ENCODE measurements at regions not wholly inside any gene's neighbourhood (a gene's known extent, or its start where the extent isn't known, plus 50 kb on each side); places are given as distances from the start of the nearest gene placed in this dataset.

DNA sequence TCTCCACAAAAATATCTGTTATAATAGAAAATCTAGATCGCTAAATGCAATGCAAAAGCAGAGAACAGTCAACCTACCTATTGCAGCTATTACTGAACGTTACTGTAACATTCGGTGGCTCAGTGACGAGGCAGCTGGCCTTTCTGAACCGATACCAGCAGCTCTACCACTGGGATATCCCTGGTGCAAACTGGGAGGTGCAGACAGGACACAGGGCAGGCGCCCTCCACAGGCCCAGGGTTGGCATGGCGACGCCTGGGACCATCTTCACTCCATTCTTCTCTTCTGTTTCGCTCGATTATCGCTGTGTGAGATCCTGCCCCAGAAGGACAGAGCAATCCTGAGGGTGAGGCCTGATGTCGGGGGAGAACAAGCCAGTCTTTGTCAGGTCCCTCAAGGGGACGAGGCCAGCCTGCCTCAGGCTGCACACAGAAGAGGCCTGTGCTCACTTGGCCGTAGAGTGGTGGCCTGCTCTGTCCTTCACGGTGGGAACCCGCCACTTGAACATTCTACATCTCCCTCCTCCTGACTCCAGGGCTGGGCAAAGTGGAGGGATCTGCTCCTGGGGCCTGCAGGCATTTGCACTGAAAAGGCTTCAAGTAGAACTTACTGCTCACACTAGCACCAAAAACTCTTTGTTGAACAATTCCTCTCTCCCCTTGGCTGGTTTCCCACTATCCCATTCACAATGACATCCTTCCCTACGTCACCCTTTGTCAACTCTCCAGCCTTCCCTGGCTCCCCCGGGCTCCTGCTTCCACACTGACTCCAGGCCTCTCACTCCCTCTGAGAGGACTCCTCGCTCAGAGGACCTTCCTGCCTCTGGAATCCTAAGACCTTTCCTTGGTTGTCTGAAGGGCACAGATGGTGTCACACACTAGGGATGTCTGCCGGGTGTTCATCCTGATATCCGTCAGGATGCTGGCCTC lies 49.7 kb downstream of the CYRIA start:
- no peak for DNase-seq (ENCODE audit: low read depth)
- no peak overlapping the region for H3K4me3 ChIP-seq (ENCODE audit: low read depth, low read length)
- TF ChIP-seq CTCF (IDR thresholded peaks at IDR 0.05; ENCODE audit: insufficient read depth, low read depth, low read length): no peak

GRCh38 chr2:16615246-16615645 lies 50.4 kb downstream of the CYRIA start:
- H3K4me3 ChIP-seq (ENCODE audit: low read depth, low read length): no peak overlapping the region
- no peak for DNase-seq (ENCODE audit: low read depth)
- TF ChIP-seq CTCF (IDR thresholded peaks at IDR 0.05; ENCODE audit: insufficient read depth, low read depth, low read length): no peak

DNA sequence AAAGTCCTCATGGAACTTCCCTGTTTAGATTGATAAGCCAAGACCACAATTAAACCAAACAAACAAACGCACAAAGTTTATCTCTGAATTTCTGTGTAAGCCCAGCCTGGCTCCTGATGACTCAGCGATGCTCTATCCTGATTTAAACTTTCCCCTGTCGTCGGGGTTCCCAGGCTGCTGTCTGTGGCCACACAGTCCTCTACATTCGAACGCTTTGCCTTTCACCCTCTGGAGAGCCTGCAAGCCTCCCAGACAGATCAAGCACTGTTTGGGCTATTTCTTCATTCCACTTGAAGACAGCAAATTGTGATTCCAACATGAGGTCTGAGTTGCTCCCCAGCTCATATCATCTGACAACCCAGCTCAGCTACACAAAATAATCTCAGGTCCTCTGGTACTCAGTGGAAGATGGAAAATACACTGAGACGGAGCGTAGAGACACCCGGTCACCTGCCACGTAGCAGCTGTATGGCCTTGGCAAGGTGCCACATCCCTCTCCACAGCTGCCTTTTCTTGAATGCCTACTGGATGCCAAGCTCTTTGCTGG lies 51.2 kb downstream of the CYRIA start:
- TF ChIP-seq CTCF (IDR thresholded peaks at IDR 0.05; ENCODE audit: insufficient read depth, low read depth, low read length): no peak
- peak; percentile 73 for DNase-seq (ENCODE audit: low read depth)
- H3K4me3 ChIP-seq (ENCODE audit: low read depth, low read length): no peak overlapping the region

- DNase-seq (ENCODE audit: low read depth): peak; percentile 18
- no peak overlapping the region for H3K4me3 ChIP-seq (ENCODE audit: low read depth, low read length)
- peak; percentile 47 for TF ChIP-seq CTCF (IDR thresholded peaks at IDR 0.05; ENCODE audit: insufficient read depth, low read depth, low read length)
Observed at GRCh38 chr2:16613539-16614011, 52.1 kb downstream of the CYRIA start.

DNA sequence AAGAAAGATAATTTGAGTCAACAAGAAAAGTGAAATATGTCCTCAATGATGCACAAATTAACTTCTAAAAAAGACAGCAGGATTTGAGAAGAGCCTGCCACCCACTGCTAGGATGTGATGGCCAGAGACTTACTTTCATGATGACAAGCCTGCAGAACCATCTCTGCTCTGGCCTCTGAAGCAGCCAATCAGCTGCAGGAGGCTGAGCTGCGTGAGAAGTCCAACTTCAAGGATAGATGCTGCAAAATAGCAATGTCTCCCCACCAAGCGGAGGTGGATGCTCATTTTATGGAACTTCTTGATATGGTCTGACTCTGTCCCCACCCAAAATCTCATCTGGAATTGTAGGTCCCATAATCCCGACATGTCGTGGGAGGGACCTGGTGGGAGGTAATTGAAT lies 53.1 kb downstream of the CYRIA start:
- TF ChIP-seq CTCF (IDR thresholded peaks at IDR 0.05; ENCODE audit: insufficient read depth, low read depth, low read length): no peak
- no peak overlapping the region for H3K4me3 ChIP-seq (ENCODE audit: low read depth, low read length)
- DNase-seq (ENCODE audit: low read depth): no peak

- no peak overlapping the region for H3K4me3 ChIP-seq (ENCODE audit: low read depth, low read length)
- DNase-seq (ENCODE audit: low read depth): no peak
- no peak for TF ChIP-seq CTCF (IDR thresholded peaks at IDR 0.05; ENCODE audit: insufficient read depth, low read depth, low read length)
Observed at GRCh38 chr2:16609786-16610185, 55.8 kb downstream of the CYRIA start.
